ENCODE measurements at regions not wholly inside any gene's neighbourhood (a gene's known extent, or its start where the extent isn't known, plus 50 kb on each side); places are given as distances from the start of the nearest gene placed in this dataset.

- Histone ChIP-seq H2BK20ac (ENCODE audit: low read depth, low read length, poor library complexity, severe bottlenecking) (no peak overlapping the region), H3K4me1 (ENCODE audit: insufficient read depth, low read length) (peaks cover 10% of the 10 kb centered on the region), H2BK15ac (ENCODE audit: low read depth, low read length) (no peak overlapping the region)
Measured at GRCh38 chr9:13431222-13431536, 151.7 kb upstream of the MPDZ start.

More at GRCh38 chr9:13431222-13431536, 151.7 kb upstream of the MPDZ start:
- no peak overlapping the region for H4K8ac ChIP-seq (replicated peaks; ENCODE audit: insufficient read length, low read depth, low read length)
- H4K5ac ChIP-seq (ENCODE audit: insufficient read length, low read depth, low read length) = no peak overlapping the region
- no peak overlapping the region for H3K56ac ChIP-seq (ENCODE audit: insufficient read length, low read depth, low read length)
- peak overlapping the region; percentile 3 to 36 (median 23); a peak in 3 of 7 replicates for H3K27ac Mint-ChIP-seq
- H3K14ac ChIP-seq (ENCODE audit: insufficient read depth, low read length) = no peak overlapping the region
- no peak overlapping the region for H4K91ac ChIP-seq (ENCODE audit: insufficient read length, low read depth, low read length)
- H2AK5ac ChIP-seq (ENCODE audit: insufficient read length, low read length) = no peak overlapping the region
- no peak overlapping the region for H3K4me2 ChIP-seq (ENCODE audit: insufficient read depth, insufficient read length, low read length)
- H3K27me3 Mint-ChIP-seq (ENCODE audit: low read depth) = no peaks in the 10 kb centered on the region; the same call in 1 of the 2 replicates
- no peak overlapping the region for H3K4ac ChIP-seq (ENCODE audit: low read depth, low read length)
- no peaks in the 10 kb centered on the region for H4K20me1 ChIP-seq (ENCODE audit: control insufficient read depth, insufficient read depth, insufficient read length)
- peak overlapping the region in 1 of 2 experiments; percentile 3; a peak in 1 of 5 replicates for H3K4me3 Mint-ChIP-seq
- H3K79me1 ChIP-seq (ENCODE audit: insufficient read depth, low read depth, low read length, poor library complexity, severe bottlenecking) = no peaks in the 10 kb centered on the region
- H2BK120ac ChIP-seq (ENCODE audit: low read depth, low read length, poor library complexity, severe bottlenecking) = no peak overlapping the region
- H3T11ph ChIP-seq (ENCODE audit: low read length) = no peak overlapping the region
- H3K9me3 ChIP-seq (ENCODE audit: control insufficient read depth, low read depth, low read length) = no peaks in the 10 kb centered on the region
- H3K27ac ChIP-seq (ENCODE audit: insufficient read length, low read depth, low read length) = no peak overlapping the region
- DNase-seq = peak; percentile 34
- no peaks in the 10 kb centered on the region for H3K79me2 ChIP-seq (ENCODE audit: insufficient read depth, low read length)
- H3K18ac ChIP-seq (ENCODE audit: insufficient read length, low read depth, low read length) = no peak overlapping the region
- WGBS (ENCODE audit: extremely low coverage, insufficient read length, low lambda C conversion rate) = no CpG with 5 or more reads among the region's 6 CpGs
- no peaks in the 10 kb centered on the region for H3K23me2 ChIP-seq (ENCODE audit: insufficient read length, low read depth, low read length, poor library complexity, severe bottlenecking)
- no peak overlapping the region for H2BK5ac ChIP-seq (ENCODE audit: insufficient read length, low read length)
- TF ChIP-seq CTCF (conservative IDR thresholded peaks at IDR 0.05) = no peak
- H2AFZ ChIP-seq (ENCODE audit: low read length) = no peak overlapping the region
- H3K27me3 ChIP-seq (ENCODE audit: insufficient read depth, low read length) = no peaks in the 10 kb centered on the region
- peaks cover 34 to 40% of the 10 kb centered on the region in 2 experiments for H3K4me1 Mint-ChIP-seq
- no peak overlapping the region for H3K9ac ChIP-seq (ENCODE audit: extremely low read depth, insufficient read length, low read length)
- H3K23ac ChIP-seq (ENCODE audit: insufficient read length, low read depth, low read length) = no peak overlapping the region
- no peaks in the 10 kb centered on the region for H3K36me3 Mint-ChIP-seq (ENCODE audit: insufficient read depth in 1 of 3, low read depth in 3 of 3)
- H3K9me3 Mint-ChIP-seq = no peaks in the 10 kb centered on the region
- no peak overlapping the region for H2BK12ac ChIP-seq (ENCODE audit: insufficient read length, low read depth, low read length)
